Uterus (tissue), 2 donors: ENCODE measurements at regions not wholly inside any gene's neighbourhood (a gene's known extent, or its start where the extent isn't known, plus 50 kb on each side); places are given as distances from the start of the nearest gene placed in this dataset.

ENCODE experiments used
- CTCF ChIP-seq, 4 experiments: fragments of 200-600 bp in 2 of 4; fragments of 450-650 bp in 2 of 4; sonication (generic) in 2 of 4; IDR thresholded peaks; one replicate each; pipeline ENCODE4 v1.5.1; 2016 to 2019; ENCODE audit warnings: antibody characterized with exemption in 4 of 4, mild to moderate bottlenecking in 2 of 4, moderate library complexity in 1 of 4
- POLR2A ChIP-seq, 2 donors: fragments of 450-650 bp; IDR thresholded peaks; one replicate each; pipeline ENCODE4 v1.6.1; 2016; ENCODE audit warnings: antibody characterized with exemption in 2 of 2, mild to moderate bottlenecking in 1 of 2, moderate library complexity in 1 of 2

GRCh38 chr10:36170943-36171501 lies 528.9 kb upstream of the FZD8 start:
- TF ChIP-seq CTCF (IDR thresholded peaks at IDR 0.05), result no peak
- no peak for TF ChIP-seq POLR2A (IDR thresholded peaks at IDR 0.05)
